ENCODE measurements at regions not wholly inside any gene's neighbourhood (a gene's known extent, or its start where the extent isn't known, plus 50 kb on each side); places are given as distances from the start of the nearest gene placed in this dataset.

GRCh38 chr1:112800289-112800688, 85.2 kb upstream of the PPM1J start:
- TF ChIP-seq, protein P1, sequence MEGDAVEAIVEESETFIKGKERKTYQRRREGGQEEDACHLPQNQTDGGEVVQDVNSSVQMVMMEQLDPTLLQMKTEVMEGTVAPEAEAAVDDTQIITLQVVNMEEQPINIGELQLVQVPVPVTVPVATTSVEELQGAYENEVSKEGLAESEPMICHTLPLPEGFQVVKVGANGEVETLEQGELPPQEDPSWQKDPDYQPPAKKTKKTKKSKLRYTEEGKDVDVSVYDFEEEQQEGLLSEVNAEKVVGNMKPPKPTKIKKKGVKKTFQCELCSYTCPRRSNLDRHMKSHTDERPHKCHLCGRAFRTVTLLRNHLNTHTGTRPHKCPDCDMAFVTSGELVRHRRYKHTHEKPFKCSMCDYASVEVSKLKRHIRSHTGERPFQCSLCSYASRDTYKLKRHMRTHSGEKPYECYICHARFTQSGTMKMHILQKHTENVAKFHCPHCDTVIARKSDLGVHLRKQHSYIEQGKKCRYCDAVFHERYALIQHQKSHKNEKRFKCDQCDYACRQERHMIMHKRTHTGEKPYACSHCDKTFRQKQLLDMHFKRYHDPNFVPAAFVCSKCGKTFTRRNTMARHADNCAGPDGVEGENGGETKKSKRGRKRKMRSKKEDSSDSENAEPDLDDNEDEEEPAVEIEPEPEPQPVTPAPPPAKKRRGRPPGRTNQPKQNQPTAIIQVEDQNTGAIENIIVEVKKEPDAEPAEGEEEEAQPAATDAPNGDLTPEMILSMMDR (IDR thresholded peaks at IDR 0.05): no peak
- Histone ChIP-seq H3K27ac (no peak overlapping the region), H3K9me3 (no peaks in the 10 kb centered on the region), H3K4me3 (no peak overlapping the region), H3K36me3 (no peaks in the 10 kb centered on the region), H3K4me1 (no peaks in the 10 kb centered on the region), H3K27me3 (peaks cover 0 to 3% of the 10 kb centered on the region in 2 donors)
- intact Hi-C loops (cut with DNase I): loop anchor here (5.0 to 10.0 kb wide), 2 partner anchors 75 to 83 kb away; partner anchors contain the start of gene PPM1J (in 1 of the 2)
- DNase-seq (no peak), ATAC-seq (no peak)

DNA sequence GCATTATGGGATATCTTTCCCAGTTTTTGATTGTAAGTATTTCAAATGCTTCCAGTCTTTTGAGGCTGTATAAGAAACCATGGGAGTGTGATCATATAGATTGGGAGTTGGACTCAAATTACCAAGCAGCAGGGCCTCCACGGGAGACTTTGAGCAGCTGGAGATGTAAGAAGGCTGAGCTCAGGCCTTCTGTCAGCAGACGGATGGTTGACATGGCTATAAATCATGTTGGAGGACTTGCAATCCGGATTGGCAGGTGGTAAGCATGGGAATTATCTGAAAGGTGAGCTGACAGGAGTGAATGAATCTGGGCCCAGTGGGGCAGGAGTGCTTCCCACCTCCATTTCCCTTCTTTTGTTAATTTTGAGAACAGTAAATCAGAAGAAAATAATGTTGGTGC, 83.2 kb upstream of the PPM1J start:
- DNase-seq: no peak

GRCh38 chr1:112797224-112797623, 82.1 kb upstream of the PPM1J start:
- no peak for DNase-seq
- Histone ChIP-seq H3K9me3 (no peaks in the 10 kb centered on the region), H3K36me3 (no peaks in the 10 kb centered on the region), H3K27me3 (no peaks in the 10 kb centered on the region), H3K4me3 (no peak overlapping the region), H3K4me1 (no peaks in the 10 kb centered on the region), H3K27ac (no peak overlapping the region)
- intact Hi-C loops (cut with DNase I): no loop called here
- ATAC-seq: no peak
- TF ChIP-seq, protein P1 (IDR thresholded peaks at IDR 0.05): no peak

More for the DNA sequence above, 83.2 kb upstream of the PPM1J start:
- Histone ChIP-seq H3K27me3 (no peaks in the 10 kb centered on the region), H3K4me3 (no peak overlapping the region), H3K36me3 (no peaks in the 10 kb centered on the region), H3K4me1 (no peaks in the 10 kb centered on the region), H3K9me3 (no peaks in the 10 kb centered on the region), H3K27ac (no peak overlapping the region)
- TF ChIP-seq, protein P1 (IDR thresholded peaks at IDR 0.05): no peak
- intact Hi-C loops (cut with DNase I): no loop called here
- ATAC-seq: no peak

- Histone ChIP-seq H3K27ac (no peak overlapping the region), H3K36me3 (no peaks in the 10 kb centered on the region), H3K27me3 (no peaks in the 10 kb centered on the region), H3K4me3 (no peak overlapping the region), H3K4me1 (no peaks in the 10 kb centered on the region), H3K9me3 (no peaks in the 10 kb centered on the region)
- DNase-seq: no peak
- intact Hi-C loops (cut with DNase I): no loop called here
- ATAC-seq: no peak
- TF ChIP-seq, protein P1 (IDR thresholded peaks at IDR 0.05): no peak
Measured at GRCh38 chr1:112794654-112795239, 79.6 kb upstream of the PPM1J start.

DNA sequence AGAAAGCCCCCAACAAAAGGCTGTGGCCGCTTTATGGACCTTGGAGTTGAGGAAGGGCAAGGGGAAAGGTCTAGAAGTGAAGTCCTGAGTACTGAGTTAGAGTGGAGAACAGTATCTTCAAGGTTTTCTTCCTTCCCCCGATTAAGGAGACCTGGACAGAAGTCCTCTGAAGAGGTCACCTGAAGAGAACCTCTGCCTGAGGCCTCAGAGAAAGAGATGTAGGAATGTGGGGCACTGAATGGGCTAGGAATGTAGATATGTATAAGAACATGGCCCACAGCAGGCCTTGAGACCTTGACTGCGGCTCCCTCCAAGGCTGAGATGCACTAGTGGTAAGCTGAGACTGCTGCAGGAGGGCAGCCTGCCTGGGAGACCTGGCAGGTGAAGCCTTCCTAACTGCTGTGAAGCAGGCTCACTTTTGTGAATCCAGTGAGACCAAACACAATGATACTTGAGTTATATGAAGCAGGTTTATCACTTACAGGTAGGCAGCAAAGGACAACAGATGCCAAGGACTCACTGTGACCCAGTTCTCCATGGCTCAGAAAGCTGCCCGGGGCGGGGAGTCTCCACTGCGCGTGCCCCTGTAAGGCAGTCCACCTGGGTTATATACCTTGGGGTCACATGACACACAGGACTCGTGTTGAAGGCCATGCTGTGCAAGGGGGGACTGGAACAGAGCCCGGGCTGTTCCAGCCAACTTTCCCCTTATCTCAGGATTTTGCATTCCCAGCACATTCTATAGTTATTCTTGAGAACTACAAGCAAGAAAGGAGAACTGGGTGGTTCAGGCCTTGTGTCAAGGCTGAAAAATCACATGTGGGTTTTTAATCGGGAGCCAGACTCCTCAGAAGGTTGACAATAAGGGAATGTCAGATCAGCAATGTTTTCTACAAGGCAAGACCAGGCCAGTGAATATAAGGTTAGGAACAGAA, 78.8 kb upstream of the PPM1J start:
- H3K9me3 ChIP-seq: no peaks in the 10 kb centered on the region
- TF ChIP-seq, protein P1 (IDR thresholded peaks at IDR 0.05): no peak
- H3K4me3 ChIP-seq: no peak overlapping the region
- H3K27ac ChIP-seq: no peak overlapping the region
- H3K27me3 ChIP-seq: no peaks in the 10 kb centered on the region
- no peaks in the 10 kb centered on the region for H3K36me3 ChIP-seq
- ATAC-seq: no peak
- H3K4me1 ChIP-seq: no peaks in the 10 kb centered on the region
- no peak for DNase-seq
- intact Hi-C loops (cut with DNase I): no loop called here
